ENCODE measurements at regions not wholly inside any gene's neighbourhood (a gene's known extent, or its start where the extent isn't known, plus 50 kb on each side); places are given as distances from the start of the nearest gene placed in this dataset.

GRCh38 chr6:144989319-144990107 lies 704.4 kb downstream of the UTRN start:
- TF ChIP-seq CTCF (IDR thresholded peaks at IDR 0.05; ENCODE audit: low read depth, low read length): no peak
- DNase-seq (ENCODE audit: extremely low read depth, low read depth): no peak

DNA sequence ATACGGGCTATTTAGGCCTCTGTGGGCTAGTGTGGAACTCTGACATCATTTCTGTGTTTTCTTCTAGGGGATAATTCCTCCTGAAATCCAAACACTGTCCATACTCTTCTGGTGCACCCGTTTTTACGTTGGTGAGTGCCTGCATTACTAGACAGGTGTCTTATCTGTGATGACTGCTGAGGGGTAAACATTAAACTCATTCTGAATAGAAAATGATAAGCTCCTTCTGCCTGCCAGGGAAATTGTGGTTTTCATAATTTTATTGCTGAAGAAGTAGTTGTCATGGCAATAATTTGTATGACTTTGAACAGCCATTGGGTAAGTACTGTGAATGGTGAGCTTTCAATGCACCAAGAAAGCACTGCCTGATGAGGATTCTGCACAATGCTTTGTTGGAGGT lies 705.6 kb downstream of the UTRN start:
- TF ChIP-seq CTCF (IDR thresholded peaks at IDR 0.05; ENCODE audit: low read depth, low read length): no peak
- DNase-seq (ENCODE audit: extremely low read depth, low read depth): no peak

GRCh38 chr6:144993870-144994269 lies 708.7 kb downstream of the UTRN start:
- TF ChIP-seq CTCF (IDR thresholded peaks at IDR 0.05; ENCODE audit: low read depth, low read length): no peak
- no peak for DNase-seq (ENCODE audit: extremely low read depth, low read depth)

GRCh38 chr6:144997996-144998395 lies 712.9 kb downstream of the UTRN start:
- DNase-seq (ENCODE audit: extremely low read depth, low read depth): no peak
- TF ChIP-seq CTCF (IDR thresholded peaks at IDR 0.05; ENCODE audit: low read depth, low read length): no peak

- DNase-seq (ENCODE audit: extremely low read depth, low read depth): no peak
- peak; percentile 4 for TF ChIP-seq CTCF (IDR thresholded peaks at IDR 0.05; ENCODE audit: low read depth, low read length)
These were observed 714.0 kb downstream of the UTRN start for GRCh38 chr6:144999127-144999526.

- DNase-seq (ENCODE audit: extremely low read depth, low read depth): no peak
These were observed 718.0 kb downstream of the UTRN start for GRCh38 chr6:145003145-145003544.

More at GRCh38 chr6:145003145-145003544, 718.0 kb downstream of the UTRN start:
- no peak for TF ChIP-seq CTCF (IDR thresholded peaks at IDR 0.05; ENCODE audit: low read depth, low read length)

Data from AG09319 (cell line).